H1 (cell line): ENCODE measurements at regions not wholly inside any gene's neighbourhood (a gene's known extent, or its start where the extent isn't known, plus 50 kb on each side); places are given as distances from the start of the nearest gene placed in this dataset.

ENCODE experiments used
- CTCF ChIA-PET: fragments of 300-600 bp; sonication (Branson Sonifier 250); formaldehyde crosslinking; loops from one replicate; lab custom pipeline; 2021; ENCODE audit not compliant: partially characterized antibody; lab: Charles Lee
- POLR2A ChIA-PET: fragments of 300-600 bp; sonication (Branson Sonifier 250); formaldehyde crosslinking; loops from one replicate; lab custom pipeline; 2021; ENCODE audit warnings: inconsistent platforms; ENCODE audit not compliant: partially characterized antibody; lab: Charles Lee
- DNase-seq, 2 experiments: peaks; one replicate each; pipeline versions ENCODE4 v3.0.0 to v3.0.0-alpha.2; 2010 to 2022; ENCODE audit warnings: low spot score in 2 of 2, low read depth in 1 of 2, mixed read lengths in 1 of 2
- FAIRE-seq: peaks from 2 replicates; lab custom pipeline; 2011; peaks lifted over from hg19 to GRCh38; lab: Jason Lieb, UNC
- H2AFZ ChIP-seq: 2 replicates; pipeline ENCODE4 v1.8.1; 2012; ENCODE audit warnings: low read length, inconsistent platforms
- H2AK5ac ChIP-seq: 2 replicates; pipeline ENCODE4 v1.6.1; 2013; ENCODE audit warnings: low read depth, low read length
- H2BK120ac ChIP-seq: replicated peaks from 2 replicates; pipeline ENCODE3; 2013; ENCODE audit warnings: low read depth, low read length, inconsistent platforms
- H2BK12ac ChIP-seq: 2 replicates; pipeline ENCODE4 v1.6.1; 2013; ENCODE audit warnings: low read depth, low read length
- H2BK15ac ChIP-seq: 2 replicates; pipeline ENCODE4 v1.6.1; 2013; ENCODE audit warnings: low read length
- H2BK20ac ChIP-seq: 2 replicates; pipeline ENCODE4 v1.6.1; 2013; ENCODE audit warnings: low read length
- H2BK5ac ChIP-seq: 2 replicates; pipeline ENCODE4 v1.6.1; 2013; ENCODE audit warnings: low read depth, low read length
- H3K14ac ChIP-seq: 2 replicates; pipeline ENCODE4 v1.6.1; 2013; ENCODE audit warnings: inconsistent platforms; ENCODE audit not compliant: insufficient read length
- H3K18ac ChIP-seq: 2 replicates; pipeline ENCODE4 v1.6.1; 2013; ENCODE audit warnings: low read length; ENCODE audit errors: extremely low read depth
- H3K23ac ChIP-seq: 2 replicates; pipeline ENCODE4 v1.6.1; 2013; ENCODE audit warnings: inconsistent platforms; ENCODE audit not compliant: insufficient read length
- H3K23me2 ChIP-seq: 2 replicates; pipeline ENCODE4 v1.6.1; 2013; ENCODE audit warnings: low read depth, low read length
- H3K27ac ChIP-seq: 2 replicates; pipeline ENCODE4 v1.6.1; 2011; ENCODE audit warnings: low read depth, low read length, inconsistent platforms
- H3K27me3 ChIP-seq, 4 experiments: replicated peaks in 1 of 4; 1 replicate in 1 of 4; 2 replicates in 3 of 4; pipeline versions ENCODE4 v1.6.1 to v1.8.1; 2011 to 2013; ENCODE audit warnings: low read length in 3 of 4, mild to moderate bottlenecking in 3 of 4, inconsistent platforms in 2 of 4, mixed read lengths in 2 of 4, moderate library complexity in 1 of 4; ENCODE audit not compliant: control insufficient read depth in 3 of 4, insufficient read depth in 3 of 4; ENCODE audit errors: extremely low read depth in 1 of 4
- H3K36me3 ChIP-seq, 4 experiments: 2 replicates each; pipeline versions ENCODE4 v1.6.1 to v1.8.1; 2011 to 2013; ENCODE audit warnings: mild to moderate bottlenecking in 4 of 4, low read length in 3 of 4, moderate library complexity in 2 of 4, control low read depth in 1 of 4, inconsistent platforms in 1 of 4; ENCODE audit not compliant: insufficient read depth in 4 of 4, control insufficient read depth in 2 of 4
- H3K4ac ChIP-seq: replicated peaks from 2 replicates; pipeline ENCODE3; 2013; ENCODE audit warnings: low read length, low read depth, mixed read lengths, inconsistent platforms; ENCODE audit not compliant: insufficient read length
- H3K4me1 ChIP-seq, 4 experiments: replicated peaks in 1 of 4; 1 replicate in 1 of 4; 2 replicates in 3 of 4; pipeline versions ENCODE4 v1.6.1 to v1.8.1; 2011 to 2013; ENCODE audit warnings: low read length in 3 of 4, inconsistent platforms in 2 of 4, mixed read lengths in 1 of 4; ENCODE audit not compliant: insufficient read depth in 4 of 4, control insufficient read depth in 3 of 4
- H3K4me2 ChIP-seq, 2 experiments: 2 replicates each; pipeline versions ENCODE4 v1.6.1 to v1.8.1; 2011 to 2013; ENCODE audit warnings: low read depth in 2 of 2, low read length in 2 of 2, control low read depth in 1 of 2, inconsistent platforms in 1 of 2, mild to moderate bottlenecking in 1 of 2; ENCODE audit not compliant: insufficient read depth in 1 of 2
- H3K4me3 ChIP-seq, 4 experiments: fragments of 200-600, 300-600 bp in 1 of 4; sonication (generic), shearing (Covaris generic), sonication (Bioruptor Twin) in 1 of 4; 2 replicates each; pipeline versions ENCODE4 v1.5.1 to v1.8.1; 2011 to 2016; ENCODE audit warnings: low read length in 4 of 4, low read depth in 3 of 4, control low read depth in 2 of 4, inconsistent platforms in 2 of 4, mild to moderate bottlenecking in 2 of 4, mixed read lengths in 1 of 4, moderate library complexity in 1 of 4; ENCODE audit not compliant: insufficient read depth in 2 of 4; ENCODE audit errors: extremely low read depth in 1 of 4
- H3K56ac ChIP-seq: replicated peaks from 2 replicates; pipeline ENCODE3; 2013; ENCODE audit warnings: low read depth, mild to moderate bottlenecking, mixed read lengths, low read length, inconsistent platforms; ENCODE audit not compliant: insufficient read length
- H3K79me1 ChIP-seq: 2 replicates; pipeline ENCODE4 v1.6.1; 2013; ENCODE audit warnings: low read depth, low read length, control low read depth
- H3K79me2 ChIP-seq, 2 experiments: 2 replicates each; pipeline versions ENCODE4 v1.6.1 to v1.8.1; 2012 to 2013; ENCODE audit warnings: low read length in 2 of 2, mild to moderate bottlenecking in 2 of 2, inconsistent platforms in 1 of 2; ENCODE audit not compliant: insufficient read depth in 2 of 2, control insufficient read depth in 1 of 2
- H3K9ac ChIP-seq, 4 experiments: replicated peaks in 1 of 4; 1 replicate in 1 of 4; 2 replicates in 3 of 4; pipeline versions ENCODE4 v1.6.1 to v1.8.1; 2011 to 2013; ENCODE audit warnings: low read depth in 3 of 4, low read length in 3 of 4, control low read depth in 2 of 4, mild to moderate bottlenecking in 2 of 4, moderate library complexity in 2 of 4, inconsistent platforms in 1 of 4; ENCODE audit errors: extremely low read depth in 1 of 4
- H3K9me3 ChIP-seq, 2 experiments: 2 replicates each; pipeline versions ENCODE4 v1.6.1 to v1.8.1; 2012 to 2013; ENCODE audit warnings: mild to moderate bottlenecking in 2 of 2, moderate library complexity in 2 of 2, control low read depth in 1 of 2, inconsistent platforms in 1 of 2, low read depth in 1 of 2, low read length in 1 of 2, mixed read lengths in 1 of 2; ENCODE audit not compliant: insufficient read depth in 2 of 2
- H4K20me1 ChIP-seq, 2 experiments: replicated peaks in 1 of 2; 2 replicates each; pipeline versions ENCODE3 to v1.8.1; 2011 to 2013; ENCODE audit warnings: inconsistent platforms in 2 of 2, low read length in 2 of 2, mild to moderate bottlenecking in 1 of 2; ENCODE audit not compliant: insufficient read depth in 2 of 2, control insufficient read depth in 1 of 2
- H4K5ac ChIP-seq: 2 replicates; pipeline ENCODE4 v1.6.1; 2013; ENCODE audit warnings: low read length, low read depth, mixed read lengths, inconsistent platforms; ENCODE audit not compliant: insufficient read length
- H4K8ac ChIP-seq: 2 replicates; pipeline ENCODE4 v1.8.0; 2013; ENCODE audit warnings: mild to moderate bottlenecking, moderate library complexity, low read length, inconsistent platforms; ENCODE audit not compliant: insufficient read depth; ENCODE audit errors: extremely low read depth
- H4K91ac ChIP-seq: replicated peaks from 2 replicates; pipeline ENCODE3; 2013; ENCODE audit warnings: low read length, mixed read lengths, inconsistent platforms; ENCODE audit not compliant: insufficient read length
- ATF2 ChIP-seq: IDR thresholded peaks from 2 replicates; pipeline ENCODE4 v1.6.1; 2012; ENCODE audit warnings: low read length, inconsistent platforms
- CBX5 ChIP-seq: fragments of 300-800, 300-1000 bp; sonication (generic); IDR thresholded peaks from 2 replicates; pipeline ENCODE4 v1.7.1; 2016; ENCODE audit warnings: antibody characterized with exemption, low read length, low read depth
- CBX8 ChIP-seq: fragments of 300-800, 300-1000 bp; sonication (generic); IDR thresholded peaks from 2 replicates; pipeline ENCODE4 v1.7.1; 2016; ENCODE audit warnings: low read depth, low read length, borderline replicate concordance
- CHD1 ChIP-seq: IDR thresholded peaks from 2 replicates; pipeline ENCODE4 v1.6.1; 2012; ENCODE audit warnings: low read depth, low read length, improper control_type of control experiment
- CTBP2 ChIP-seq: IDR thresholded peaks from 2 replicates; pipeline ENCODE4 v1.7.0; 2011; ENCODE audit warnings: borderline replicate concordance, mild to moderate bottlenecking, moderate library complexity, mixed read lengths, low read length; ENCODE audit not compliant: insufficient read depth, insufficient read length
- GTF2F1 ChIP-seq: IDR thresholded peaks from 2 replicates; pipeline ENCODE4 v1.6.1; 2012; ENCODE audit warnings: low read depth, low read length, improper control_type of control experiment, borderline replicate concordance
- HDAC2 ChIP-seq, 2 experiments: fragments of 300-600 bp in 1 of 2; sonication (generic) in 1 of 2; IDR thresholded peaks; 2 replicates each; pipeline ENCODE4 v1.6.1; 2011 to 2012; ENCODE audit warnings: low read depth in 2 of 2, low read length in 2 of 2, mild to moderate bottlenecking in 2 of 2, moderate library complexity in 2 of 2, borderline replicate concordance in 1 of 2, inconsistent platforms in 1 of 2
- RAD21 ChIP-seq, 2 experiments: IDR thresholded peaks in 1 of 2; conservative IDR thresholded peaks in 1 of 2; 2 replicates each; pipeline ENCODE4 v1.6.1; 2011; ENCODE audit warnings: low read depth in 2 of 2, low read length in 2 of 2, improper control_type of control experiment in 1 of 2, inconsistent platforms in 1 of 2, mild to moderate bottlenecking in 1 of 2, moderate library complexity in 1 of 2
- RFX5 ChIP-seq: IDR thresholded peaks from 2 replicates; pipeline ENCODE4 v1.6.1; 2011; ENCODE audit warnings: low read depth, low read length, improper control_type of control experiment, borderline replicate concordance
- SIX5 ChIP-seq: IDR thresholded peaks from 2 replicates; pipeline ENCODE4 v1.6.1; 2011; ENCODE audit warnings: mild to moderate bottlenecking, low read depth, low read length
- TCF12 ChIP-seq: IDR thresholded peaks from 2 replicates; pipeline ENCODE4 v1.6.1; 2011; ENCODE audit warnings: low read depth, mild to moderate bottlenecking, low read length
- WGBS, 2 experiments: shearing (Covaris generic) in 1 of 2; methylation state at CpG; one replicate each; pipeline versions ENCODE4 v1.1.6 to v1.1.7; 2013 to 2015; ENCODE audit warnings: low lambda C conversion rate in 2 of 2, mixed read lengths in 2 of 2, inconsistent platforms in 1 of 2, low coverage in 1 of 2, missing lambda C conversion rate in 1 of 2; ENCODE audit not compliant: insufficient replicate concordance in 2 of 2, insufficient coverage in 1 of 2, insufficient read length in 1 of 2; ENCODE audit errors: extremely low coverage in 1 of 2, missing lambda C conversion rate in 1 of 2; 5-methylcytosine and 5-hydroxymethylcytosine counted together

- no peak overlapping the region for H2AFZ ChIP-seq
- H3K4me1 ChIP-seq: peaks cover 3 to 10% (median 6%) of the 10 kb centered on the region in 4 experiments; a peak in 6 of 7 replicates
- no peaks in the 10 kb centered on the region for H3K36me3 ChIP-seq
- no peak overlapping the region for H2AK5ac ChIP-seq
- no peak overlapping the region for H3K23ac ChIP-seq
- DNase-seq (peak in 1 of 2 experiments; percentile 32), FAIRE-seq (no peak)
- no peak overlapping the region for H3K18ac ChIP-seq
- H4K20me1 ChIP-seq: no peaks in the 10 kb centered on the region
- H2BK12ac ChIP-seq: no peak overlapping the region
- H3K56ac ChIP-seq: no peak overlapping the region
- no peak overlapping the region for H4K91ac ChIP-seq
- no peaks in the 10 kb centered on the region for H3K79me1 ChIP-seq
- no peaks in the 10 kb centered on the region for H3K23me2 ChIP-seq
- H4K8ac ChIP-seq: no peak overlapping the region
- no peak overlapping the region for H4K5ac ChIP-seq
- POLR2A ChIA-PET: interaction anchor here (0.5 to 10.1 kb wide), 4 partner anchors 119 to 170 kb away, joined by 3 to 58 read pairs (median 4); no protein-coding TSS in a partner anchor
- CTCF ChIA-PET: interaction anchor here (0.6 to 1.6 kb wide), 12 partner anchors 8 to 191 kb away, joined by 3 to 6 read pairs (median 4); no protein-coding TSS in a partner anchor
- H3K27ac ChIP-seq: no peak overlapping the region
- H2BK5ac ChIP-seq: no peak overlapping the region
- H3K9me3 ChIP-seq: no peaks in the 10 kb centered on the region
- H3K4me2 ChIP-seq: no peak overlapping the region
- no peaks in the 10 kb centered on the region for H3K79me2 ChIP-seq
- H3K27me3 ChIP-seq: no peaks in the 10 kb centered on the region
- no peak overlapping the region for H2BK120ac ChIP-seq
- no peak overlapping the region for H2BK20ac ChIP-seq
- WGBS, 2 experiments: 94% methylated on average over 2 of the region's 2 CpGs; no CpG with 5 or more reads in 1 of the 2 experiments
- H3K9ac ChIP-seq: no peak overlapping the region
- H3K14ac ChIP-seq: no peak overlapping the region
- no peak overlapping the region for H3K4me3 ChIP-seq
- no peak overlapping the region for H2BK15ac ChIP-seq
- H3K4ac ChIP-seq: no peak overlapping the region
- TF ChIP-seq HDAC2 (IDR thresholded peaks at IDR 0.05; ENCODE audit: borderline replicate concordance in 1 of 2, low read depth in 2 of 2, low read length in 2 of 2) (no peak), SIX5 (no peak), CBX5 (no peak), RFX5 (no peak), CTBP2 (no peak), CHD1 (no peak), GTF2F1 (no peak), RAD21 (IDR thresholded peaks at IDR 0.05 in 1 of 2, conservative IDR thresholded peaks at IDR 0.05 in 1 of 2; ENCODE audit: low read depth in 2 of 2, low read length in 2 of 2) (no peak), CBX8 (no peak), TCF12 (no peak), ATF2 (no peak)
These were observed 160.7 kb upstream of the CCND2 start for GRCh38 chr12:4112734-4113325.
